ENCODE measurements at regions not wholly inside any gene's neighbourhood (a gene's known extent, or its start where the extent isn't known, plus 50 kb on each side); places are given as distances from the start of the nearest gene placed in this dataset.

GRCh38 chr5:53779541-53779981 lies 219.1 kb downstream of the NDUFS4 start:
- H3K4me2 ChIP-seq (ENCODE audit: low read depth, low read length), result 0 out of 2 replicates have a peak overlapping the region, but pooled peaks have one; percentile 5
- H3K9me3 ChIP-seq (replicated peaks; ENCODE audit: insufficient read depth, low read length), result no peaks in the 10 kb centered on the region
- H3F3A ChIP-seq (ENCODE audit: insufficient read depth, low read length), result peaks cover 10% of the 10 kb centered on the region
- no peak overlapping the region for H3K9ac ChIP-seq (ENCODE audit: low read length)
- peaks cover 28% of the 10 kb centered on the region for H3K4me1 ChIP-seq (ENCODE audit: low read length)
- TF ChIP-seq CTCF (IDR thresholded peaks at IDR 0.05; ENCODE audit: low read length), result no peak
- TF ChIP-seq EZH2phosphoT487 (IDR thresholded peaks at IDR 0.05; ENCODE audit: low read length), result no peak
- TF ChIP-seq EZH2 (optimal IDR thresholded peaks at IDR 0.05; ENCODE audit: low read depth, low read length), result no peak
- DNase-seq, result no peak
- H4K20me1 ChIP-seq (ENCODE audit: insufficient read depth, low read length), result no peaks in the 10 kb centered on the region
- H3K36me3 ChIP-seq (replicated peaks; ENCODE audit: insufficient read depth, low read length), result no peaks in the 10 kb centered on the region
- H3K27me3 ChIP-seq (replicated peaks; ENCODE audit: insufficient read depth, low read length), result no peaks in the 10 kb centered on the region
- peak overlapping the region; percentile 14; the same call in 1 of the 2 replicates for H3K27ac ChIP-seq (ENCODE audit: low read length)
- peak overlapping the region; percentile 64 for H2AFZ ChIP-seq (ENCODE audit: low read length)
- no peak overlapping the region for H3K4me3 ChIP-seq (ENCODE audit: low read length)
- no peaks in the 10 kb centered on the region for H3K79me2 ChIP-seq (ENCODE audit: low read length)
- H3K9me2 ChIP-seq (replicated peaks; ENCODE audit: insufficient read depth, low read length), result no peaks in the 10 kb centered on the region

GRCh38 chr5:53782620-53783019 lies 222.2 kb downstream of the NDUFS4 start:
- H3K4me3 ChIP-seq (ENCODE audit: low read length), result no peak overlapping the region
- H3K27me3 ChIP-seq (replicated peaks; ENCODE audit: insufficient read depth, low read length), result no peaks in the 10 kb centered on the region
- no peak overlapping the region for H3K9ac ChIP-seq (ENCODE audit: low read length)
- peaks cover 10% of the 10 kb centered on the region for H3F3A ChIP-seq (ENCODE audit: insufficient read depth, low read length)
- no peak for DNase-seq
- H2AFZ ChIP-seq (ENCODE audit: low read length), result no peak overlapping the region
- no peaks in the 10 kb centered on the region for H3K36me3 ChIP-seq (replicated peaks; ENCODE audit: insufficient read depth, low read length)
- H3K4me1 ChIP-seq (ENCODE audit: low read length), result peaks cover 26% of the 10 kb centered on the region
- no peaks in the 10 kb centered on the region for H3K79me2 ChIP-seq (ENCODE audit: low read length)
- H3K27ac ChIP-seq (ENCODE audit: low read length), result no peak overlapping the region
- H4K20me1 ChIP-seq (ENCODE audit: insufficient read depth, low read length), result no peaks in the 10 kb centered on the region
- TF ChIP-seq CTCF (IDR thresholded peaks at IDR 0.05; ENCODE audit: low read length) (no peak), EZH2phosphoT487 (IDR thresholded peaks at IDR 0.05; ENCODE audit: low read length) (no peak), EZH2 (optimal IDR thresholded peaks at IDR 0.05; ENCODE audit: low read depth, low read length) (no peak)
- no peaks in the 10 kb centered on the region for H3K9me2 ChIP-seq (replicated peaks; ENCODE audit: insufficient read depth, low read length)
- H3K4me2 ChIP-seq (ENCODE audit: low read depth, low read length), result no peak overlapping the region
- no peaks in the 10 kb centered on the region for H3K9me3 ChIP-seq (replicated peaks; ENCODE audit: insufficient read depth, low read length)

- Histone ChIP-seq H2AFZ (ENCODE audit: low read length) (no peak overlapping the region), H3K4me1 (ENCODE audit: low read length) (peaks cover 15% of the 10 kb centered on the region)
Observed at GRCh38 chr5:53783624-53784228, 223.3 kb downstream of the NDUFS4 start.

More at GRCh38 chr5:53783624-53784228, 223.3 kb downstream of the NDUFS4 start:
- no peak for TF ChIP-seq CTCF (IDR thresholded peaks at IDR 0.05; ENCODE audit: low read length)
- Histone ChIP-seq H3K36me3 (replicated peaks; ENCODE audit: insufficient read depth, low read length) (no peaks in the 10 kb centered on the region), H3K9ac (ENCODE audit: low read length) (no peak overlapping the region), H3K4me3 (ENCODE audit: low read length) (no peak overlapping the region), H4K20me1 (ENCODE audit: insufficient read depth, low read length) (no peaks in the 10 kb centered on the region), H3K9me3 (replicated peaks; ENCODE audit: insufficient read depth, low read length) (no peaks in the 10 kb centered on the region), H3K4me2 (ENCODE audit: low read depth, low read length) (no peak overlapping the region), H3F3A (ENCODE audit: insufficient read depth, low read length) (peaks cover 1% of the 10 kb centered on the region; the same call in 1 of the 2 replicates), H3K27me3 (replicated peaks; ENCODE audit: insufficient read depth, low read length) (no peaks in the 10 kb centered on the region), H3K27ac (ENCODE audit: low read length) (no peak overlapping the region), H3K9me2 (replicated peaks; ENCODE audit: insufficient read depth, low read length) (no peaks in the 10 kb centered on the region), H3K79me2 (ENCODE audit: low read length) (no peaks in the 10 kb centered on the region)
- DNase-seq, result no peak
